ENCODE measurements at regions not wholly inside any gene's neighbourhood (a gene's known extent, or its start where the extent isn't known, plus 50 kb on each side); places are given as distances from the start of the nearest gene placed in this dataset.
"Not testable (repeated sequence)": the region's sequence is repeated elsewhere in the genome, so short reads cannot be mapped to it uniquely, and the experiment has no call there.

DNA sequence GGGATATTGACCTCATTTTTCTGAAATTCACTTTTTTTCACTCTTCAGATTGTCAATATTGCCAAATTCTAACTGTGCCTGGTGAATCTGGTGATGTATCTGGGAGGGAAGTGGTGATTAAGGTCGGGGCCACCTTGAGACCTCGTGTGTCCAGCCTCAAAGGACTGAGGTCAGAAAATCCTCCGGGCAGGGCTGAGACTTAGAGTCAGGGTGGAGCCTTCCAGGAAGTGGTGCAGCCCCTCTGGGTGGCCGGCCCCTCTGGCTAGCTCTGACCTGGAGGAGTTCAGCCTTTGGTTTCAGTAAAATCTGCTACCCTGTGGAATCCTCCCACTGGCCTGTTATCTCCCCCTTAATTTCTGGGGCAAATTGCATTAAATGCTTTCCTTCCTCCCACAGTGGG lies 175.7 kb downstream of the TRIM43 start:
- not testable (repeated sequence) for TF ChIP-seq POLR2A (IDR thresholded peaks at IDR 0.05)
- TF ChIP-seq, protein P1, sequence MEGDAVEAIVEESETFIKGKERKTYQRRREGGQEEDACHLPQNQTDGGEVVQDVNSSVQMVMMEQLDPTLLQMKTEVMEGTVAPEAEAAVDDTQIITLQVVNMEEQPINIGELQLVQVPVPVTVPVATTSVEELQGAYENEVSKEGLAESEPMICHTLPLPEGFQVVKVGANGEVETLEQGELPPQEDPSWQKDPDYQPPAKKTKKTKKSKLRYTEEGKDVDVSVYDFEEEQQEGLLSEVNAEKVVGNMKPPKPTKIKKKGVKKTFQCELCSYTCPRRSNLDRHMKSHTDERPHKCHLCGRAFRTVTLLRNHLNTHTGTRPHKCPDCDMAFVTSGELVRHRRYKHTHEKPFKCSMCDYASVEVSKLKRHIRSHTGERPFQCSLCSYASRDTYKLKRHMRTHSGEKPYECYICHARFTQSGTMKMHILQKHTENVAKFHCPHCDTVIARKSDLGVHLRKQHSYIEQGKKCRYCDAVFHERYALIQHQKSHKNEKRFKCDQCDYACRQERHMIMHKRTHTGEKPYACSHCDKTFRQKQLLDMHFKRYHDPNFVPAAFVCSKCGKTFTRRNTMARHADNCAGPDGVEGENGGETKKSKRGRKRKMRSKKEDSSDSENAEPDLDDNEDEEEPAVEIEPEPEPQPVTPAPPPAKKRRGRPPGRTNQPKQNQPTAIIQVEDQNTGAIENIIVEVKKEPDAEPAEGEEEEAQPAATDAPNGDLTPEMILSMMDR (IDR thresholded peaks at IDR 0.05 in 8 of 11, conservative IDR thresholded peaks at IDR 0.05 in 3 of 11): not testable (repeated sequence)

Measured in spleen (tissue), 7 donors.